Panc1 (cell line): ENCODE measurements at regions not wholly inside any gene's neighbourhood (a gene's known extent, or its start where the extent isn't known, plus 50 kb on each side); places are given as distances from the start of the nearest gene placed in this dataset.
"Not testable (repeated sequence)": the region's sequence is repeated elsewhere in the genome, so short reads cannot be mapped to it uniquely, and the experiment has no call there.

Source experiments
- ATAC-seq: fragments of 200-7000 bp; cut with Tn5 transposase; 2 replicates; pipeline ENCODE4 v1.9.1; 2020; ENCODE audit warnings: mild to moderate bottlenecking, moderate library complexity
- BruUV-seq: library from RNA; stranded (reverse); fragments of 400-500 nt; replicated peaks from 2 replicates; lab custom pipeline; 2021; lab: Mats Ljungman, UMichigan
- CTCF ChIA-PET: fragments of 300-600 bp; sonication (Branson Sonifier 250); formaldehyde crosslinking; loops from one replicate; lab custom pipeline; 2022; ENCODE audit warnings: antibody characterized with exemption; lab: Charles Lee
- POLR2A ChIA-PET: fragments of 300-600 bp; sonication (Branson Sonifier 250); formaldehyde crosslinking; loops from one replicate; lab custom pipeline; 2022; ENCODE audit warnings: antibody characterized with exemption; lab: Charles Lee
- DNase-seq: peaks from one replicate; pipeline ENCODE4 v3.0.0-alpha.2; 2010; ENCODE audit warnings: low read depth, low spot score
- H3K27ac ChIP-seq: 2 replicates; pipeline ENCODE4 v1.5.1; 2011; ENCODE audit warnings: mild to moderate bottlenecking, low read length, inconsistent platforms
- H3K27me3 ChIP-seq: fragments of 200-500 bp; sonication (Bioruptor generic); 2 replicates; pipeline ENCODE4 v1.6.0; 2014; ENCODE audit warnings: low read length, inconsistent platforms; ENCODE audit not compliant: control insufficient read depth, insufficient read depth
- H3K36me3 ChIP-seq: fragments of 200-500 bp; sonication (Bioruptor generic); 2 replicates; pipeline ENCODE4 v1.5.1; 2014; ENCODE audit warnings: inconsistent platforms, mild to moderate bottlenecking, low read length, moderate library complexity; ENCODE audit not compliant: control insufficient read depth, insufficient read depth
- H3K4me1 ChIP-seq: 2 replicates; pipeline ENCODE4 v1.5.1; 2011; ENCODE audit warnings: inconsistent platforms, mild to moderate bottlenecking, low read length, moderate library complexity; ENCODE audit not compliant: control insufficient read depth, insufficient read depth
- H3K4me3 ChIP-seq, 2 experiments: 2 replicates each; pipeline ENCODE4 v1.5.1; 2011 to 2012; ENCODE audit warnings: low read depth in 2 of 2, low read length in 2 of 2, mild to moderate bottlenecking in 2 of 2, inconsistent platforms in 1 of 2, moderate library complexity in 1 of 2
- H3K9me3 ChIP-seq: fragments of 200-500 bp; sonication (Bioruptor generic); 2 replicates; pipeline ENCODE4 v1.5.1; 2014; ENCODE audit warnings: low read depth, mild to moderate bottlenecking, inconsistent platforms, low read length, moderate library complexity; ENCODE audit not compliant: control insufficient read depth, insufficient read depth
- CTCF ChIP-seq: fragments of 450-650 bp; IDR thresholded peaks from 2 replicates; pipeline ENCODE4 v1.5.1; 2017; ENCODE audit warnings: mild to moderate bottlenecking
- POLR2AphosphoS5 ChIP-seq: IDR thresholded peaks from 2 replicates; pipeline ENCODE4 v1.6.1; 2012; ENCODE audit warnings: mild to moderate bottlenecking, low read depth, low read length, moderate library complexity
- SIN3A ChIP-seq: IDR thresholded peaks from 2 replicates; pipeline ENCODE4 v1.6.1; 2012; ENCODE audit warnings: low read depth, mild to moderate bottlenecking, low read length, moderate library complexity, borderline replicate concordance; ENCODE audit not compliant: insufficient read depth
- TCF7L2 ChIP-seq: IDR thresholded peaks from 2 replicates; pipeline ENCODE4 v1.6.1; 2011; ENCODE audit warnings: mild to moderate bottlenecking, low read depth, low read length, inconsistent platforms
- in situ Hi-C: cut with HindIII; loops from 2 replicates; pipeline ENCODE4 v1.10.0; 2016; ENCODE audit warnings: low sequenced_read_pairs, low pct_unique_long_range_greater_than_20kb
- intact Hi-C: fragments of 100-400 bp; cut with micrococcal nuclease; formaldehyde crosslinking; loops from one replicate; pipeline ENCODE4 v1.10.0; 2022; ENCODE audit not compliant: unreplicated experiment
- TF ChIP-seq, protein P1 (sequence below), 2 experiments: IDR thresholded peaks; 2 replicates each; pipeline ENCODE4 v1.6.1; 2011 to 2012; ENCODE audit warnings: low read depth in 2 of 2, control low read depth in 1 of 2, low read length in 1 of 2, mild to moderate bottlenecking in 1 of 2, moderate library complexity in 1 of 2; ENCODE audit not compliant: insufficient read depth in 1 of 2

- Histone ChIP-seq H3K36me3 (no peaks in the 10 kb centered on the region), H3K4me3 (no peak overlapping the region), H3K9me3 (no peaks in the 10 kb centered on the region), H3K27me3 (no peaks in the 10 kb centered on the region), H3K27ac (no peak overlapping the region), H3K4me1 (no peaks in the 10 kb centered on the region)
- TF ChIP-seq CTCF: peak; percentile 15; the same call in 1 of the 2 replicates
- no peak for TF ChIP-seq SIN3A
- no peak for TF ChIP-seq TCF7L2
- ATAC-seq (no peak), DNase-seq (no peak)
- intact Hi-C loops (no loop called here), in situ Hi-C loops (no loop called here)
- ChIA-PET CTCF (no interaction called here), POLR2A (no interaction called here)
- no TSS peak for BruUV-seq
Measured at GRCh38 chrX:56462389-56462788, 101.0 kb upstream of the UBQLN2 start.

DNA sequence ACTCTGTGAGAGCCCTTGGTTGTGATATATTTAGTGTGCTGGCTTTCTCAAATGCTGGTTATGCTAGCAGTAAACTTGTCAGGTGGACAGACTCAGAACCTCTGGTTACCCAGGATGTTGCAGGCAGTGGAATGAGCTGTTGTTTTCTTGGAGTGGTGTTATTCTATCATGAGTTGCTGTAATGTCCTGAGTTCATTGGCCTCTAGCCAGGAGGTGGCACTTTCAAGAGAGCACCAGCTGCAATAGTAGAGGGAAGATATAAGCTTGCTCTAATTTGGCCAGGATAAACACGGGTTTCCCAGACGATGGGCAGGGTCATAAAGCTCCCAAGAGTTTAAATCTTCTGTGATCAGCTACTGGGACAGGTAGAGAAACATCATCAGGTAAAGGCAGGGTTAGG is 95.0 kb upstream of the UBQLN2 start:
- DNase-seq (no peak), ATAC-seq (no peak)
- no peaks in the 10 kb centered on the region for H3K9me3 ChIP-seq
- intact Hi-C loops: no loop called here
- BruUV-seq: no TSS peak
- H3K36me3 ChIP-seq: no peaks in the 10 kb centered on the region
- ChIA-PET POLR2A (no interaction called here), CTCF (no interaction called here)
- in situ Hi-C loops: no loop called here
- no peaks in the 10 kb centered on the region for H3K27me3 ChIP-seq
- no peak overlapping the region for H3K4me3 ChIP-seq
- no peaks in the 10 kb centered on the region for H3K4me1 ChIP-seq
- TF ChIP-seq CTCF (no peak), TCF7L2 (no peak), SIN3A (no peak), POLR2AphosphoS5 (no peak)
- TF ChIP-seq, protein P1, sequence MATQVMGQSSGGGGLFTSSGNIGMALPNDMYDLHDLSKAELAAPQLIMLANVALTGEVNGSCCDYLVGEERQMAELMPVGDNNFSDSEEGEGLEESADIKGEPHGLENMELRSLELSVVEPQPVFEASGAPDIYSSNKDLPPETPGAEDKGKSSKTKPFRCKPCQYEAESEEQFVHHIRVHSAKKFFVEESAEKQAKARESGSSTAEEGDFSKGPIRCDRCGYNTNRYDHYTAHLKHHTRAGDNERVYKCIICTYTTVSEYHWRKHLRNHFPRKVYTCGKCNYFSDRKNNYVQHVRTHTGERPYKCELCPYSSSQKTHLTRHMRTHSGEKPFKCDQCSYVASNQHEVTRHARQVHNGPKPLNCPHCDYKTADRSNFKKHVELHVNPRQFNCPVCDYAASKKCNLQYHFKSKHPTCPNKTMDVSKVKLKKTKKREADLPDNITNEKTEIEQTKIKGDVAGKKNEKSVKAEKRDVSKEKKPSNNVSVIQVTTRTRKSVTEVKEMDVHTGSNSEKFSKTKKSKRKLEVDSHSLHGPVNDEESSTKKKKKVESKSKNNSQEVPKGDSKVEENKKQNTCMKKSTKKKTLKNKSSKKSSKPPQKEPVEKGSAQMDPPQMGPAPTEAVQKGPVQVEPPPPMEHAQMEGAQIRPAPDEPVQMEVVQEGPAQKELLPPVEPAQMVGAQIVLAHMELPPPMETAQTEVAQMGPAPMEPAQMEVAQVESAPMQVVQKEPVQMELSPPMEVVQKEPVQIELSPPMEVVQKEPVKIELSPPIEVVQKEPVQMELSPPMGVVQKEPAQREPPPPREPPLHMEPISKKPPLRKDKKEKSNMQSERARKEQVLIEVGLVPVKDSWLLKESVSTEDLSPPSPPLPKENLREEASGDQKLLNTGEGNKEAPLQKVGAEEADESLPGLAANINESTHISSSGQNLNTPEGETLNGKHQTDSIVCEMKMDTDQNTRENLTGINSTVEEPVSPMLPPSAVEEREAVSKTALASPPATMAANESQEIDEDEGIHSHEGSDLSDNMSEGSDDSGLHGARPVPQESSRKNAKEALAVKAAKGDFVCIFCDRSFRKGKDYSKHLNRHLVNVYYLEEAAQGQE (IDR thresholded peaks at IDR 0.05; ENCODE audit: insufficient read depth in 1 of 2, low read depth in 2 of 2, low read length in 1 of 2): no peak
- H3K27ac ChIP-seq: no peak overlapping the region

- BruUV-seq, intact Hi-C loops, H3K9me3 ChIP-seq, H3K4me3 ChIP-seq, H3K27me3 ChIP-seq, ATAC-seq, CTCF ChIA-PET, POLR2A ChIA-PET, H3K4me1 ChIP-seq, H3K27ac ChIP-seq, in situ Hi-C loops, DNase-seq, H3K36me3 ChIP-seq: not testable (repeated sequence)
Measured at GRCh38 chrX:56494923-56495322, 68.5 kb upstream of the UBQLN2 start.
